LNCaP clone FGC (cell line): ENCODE measurements at regions not wholly inside any gene's neighbourhood (a gene's known extent, or its start where the extent isn't known, plus 50 kb on each side); places are given as distances from the start of the nearest gene placed in this dataset.

Experiments
- DNase-seq: peaks from one replicate; pipeline ENCODE4 v3.0.0-alpha.2; 2011; ENCODE audit warnings: low read depth
- H3K4me3 ChIP-seq: 2 replicates; pipeline ENCODE4 v1.5.1; 2011; ENCODE audit warnings: mild to moderate bottlenecking, low read depth, low read length, control low read depth
- TF ChIP-seq, protein P1 (sequence below): IDR thresholded peaks from 2 replicates; pipeline ENCODE4 v1.5.1; 2012; ENCODE audit warnings: mild to moderate bottlenecking; ENCODE audit not compliant: control insufficient read depth, insufficient read depth; ENCODE audit errors: extremely low read depth

DNA sequence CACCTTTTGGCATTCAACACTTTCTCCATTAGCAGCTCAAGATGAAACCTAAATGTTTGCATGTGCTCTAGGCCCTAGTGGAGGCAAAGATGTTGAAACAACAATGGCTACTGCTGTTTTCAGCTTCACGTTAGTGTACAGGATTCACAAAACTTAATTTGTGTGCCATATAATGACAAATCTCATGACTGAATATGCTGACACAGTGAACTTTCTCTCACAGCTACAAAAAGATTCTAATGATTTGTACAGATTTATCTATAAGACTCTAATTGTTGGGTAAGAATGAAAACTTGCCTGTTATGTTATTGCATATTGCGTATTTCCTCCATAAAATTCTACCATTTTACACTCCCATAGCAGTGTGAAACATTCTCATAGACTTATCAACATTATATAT is 97.5 kb downstream of the CETN3 start:
- TF ChIP-seq, protein P1, sequence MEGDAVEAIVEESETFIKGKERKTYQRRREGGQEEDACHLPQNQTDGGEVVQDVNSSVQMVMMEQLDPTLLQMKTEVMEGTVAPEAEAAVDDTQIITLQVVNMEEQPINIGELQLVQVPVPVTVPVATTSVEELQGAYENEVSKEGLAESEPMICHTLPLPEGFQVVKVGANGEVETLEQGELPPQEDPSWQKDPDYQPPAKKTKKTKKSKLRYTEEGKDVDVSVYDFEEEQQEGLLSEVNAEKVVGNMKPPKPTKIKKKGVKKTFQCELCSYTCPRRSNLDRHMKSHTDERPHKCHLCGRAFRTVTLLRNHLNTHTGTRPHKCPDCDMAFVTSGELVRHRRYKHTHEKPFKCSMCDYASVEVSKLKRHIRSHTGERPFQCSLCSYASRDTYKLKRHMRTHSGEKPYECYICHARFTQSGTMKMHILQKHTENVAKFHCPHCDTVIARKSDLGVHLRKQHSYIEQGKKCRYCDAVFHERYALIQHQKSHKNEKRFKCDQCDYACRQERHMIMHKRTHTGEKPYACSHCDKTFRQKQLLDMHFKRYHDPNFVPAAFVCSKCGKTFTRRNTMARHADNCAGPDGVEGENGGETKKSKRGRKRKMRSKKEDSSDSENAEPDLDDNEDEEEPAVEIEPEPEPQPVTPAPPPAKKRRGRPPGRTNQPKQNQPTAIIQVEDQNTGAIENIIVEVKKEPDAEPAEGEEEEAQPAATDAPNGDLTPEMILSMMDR = no peak
- DNase-seq = no peak
- H3K4me3 ChIP-seq = no peak overlapping the region

DNA sequence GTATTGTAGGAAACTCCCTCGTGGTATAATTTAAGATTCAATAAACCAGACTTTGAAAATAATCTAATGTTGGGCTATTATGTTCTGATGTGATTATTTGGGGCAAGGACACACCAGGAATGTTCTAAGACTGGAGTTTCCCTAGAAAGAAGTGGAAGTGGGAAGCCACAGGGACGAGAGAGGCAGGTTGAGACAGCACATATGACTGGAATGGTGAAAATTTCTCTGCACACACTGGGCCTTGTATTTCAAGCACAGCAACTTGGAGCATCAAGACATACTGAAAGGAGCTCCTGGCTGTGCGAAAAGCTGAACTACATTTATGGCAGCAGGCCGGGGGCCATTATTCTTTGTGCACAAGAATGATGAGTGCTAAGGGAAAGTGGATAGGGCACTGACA is 98.2 kb downstream of the CETN3 start:
- no peak overlapping the region for H3K4me3 ChIP-seq
- no peak for DNase-seq
- TF ChIP-seq, protein P1 = no peak

DNA sequence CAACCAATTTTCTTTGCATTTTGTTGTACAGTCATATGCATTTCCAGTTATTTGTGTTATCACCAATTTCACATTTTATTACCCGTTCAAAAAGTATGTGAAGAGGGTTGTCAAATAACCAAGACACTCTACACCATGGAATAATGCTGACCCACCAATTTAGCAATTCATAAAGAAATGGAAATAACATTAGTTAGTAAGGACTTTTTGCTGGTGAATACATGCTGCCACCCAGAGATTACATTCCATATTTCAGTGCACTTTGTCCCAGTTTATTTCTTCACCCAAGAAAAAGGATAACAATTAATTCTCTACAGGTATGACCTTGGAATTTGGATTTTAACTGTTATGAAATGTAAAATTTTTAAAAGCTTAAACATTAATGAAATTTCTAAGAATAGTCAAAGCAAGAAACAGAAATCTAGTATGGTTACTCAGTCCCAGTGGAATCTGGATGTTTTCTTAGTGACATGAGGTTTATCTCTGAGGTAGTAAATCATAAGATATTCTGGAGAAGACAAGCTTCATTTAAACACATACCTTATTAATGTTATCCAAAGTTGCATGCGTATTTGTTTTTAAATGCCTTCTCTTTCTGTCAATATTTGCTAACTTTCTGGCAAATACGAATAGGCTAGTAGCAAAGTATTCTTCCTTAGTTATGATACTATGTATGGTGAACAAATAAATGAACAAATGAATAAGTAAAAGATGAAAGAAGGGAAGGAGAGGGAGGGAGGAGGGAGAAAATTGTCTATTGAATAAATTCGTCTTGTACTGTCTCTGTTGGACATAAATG is 100.6 kb downstream of the CETN3 start:
- DNase-seq = peak; percentile 66
- TF ChIP-seq, protein P1 = 0 out of 2 replicates have a peak, but pooled peaks have one; percentile 21
- no peak overlapping the region for H3K4me3 ChIP-seq

DNA sequence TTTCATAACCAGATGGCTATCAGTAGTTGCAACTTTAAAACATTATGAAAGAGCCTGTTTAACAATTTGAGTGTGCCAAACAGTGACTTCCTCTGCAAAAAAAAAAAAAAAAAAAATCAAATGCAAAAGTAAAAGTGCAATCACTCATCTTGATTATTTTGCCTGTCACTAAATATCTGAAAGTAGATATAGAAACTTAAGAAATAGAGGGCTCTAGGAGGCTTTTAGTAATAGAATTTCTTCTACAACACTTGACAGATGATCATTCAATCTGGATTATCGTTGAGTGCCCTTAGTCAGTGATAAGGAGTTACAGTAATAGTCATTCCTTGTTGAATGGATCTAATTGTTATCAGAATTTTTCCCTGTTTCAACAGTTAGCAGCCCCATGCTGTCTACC is 101.8 kb downstream of the CETN3 start:
- H3K4me3 ChIP-seq = no peak overlapping the region
- TF ChIP-seq, protein P1 = no peak
- DNase-seq = no peak

DNA sequence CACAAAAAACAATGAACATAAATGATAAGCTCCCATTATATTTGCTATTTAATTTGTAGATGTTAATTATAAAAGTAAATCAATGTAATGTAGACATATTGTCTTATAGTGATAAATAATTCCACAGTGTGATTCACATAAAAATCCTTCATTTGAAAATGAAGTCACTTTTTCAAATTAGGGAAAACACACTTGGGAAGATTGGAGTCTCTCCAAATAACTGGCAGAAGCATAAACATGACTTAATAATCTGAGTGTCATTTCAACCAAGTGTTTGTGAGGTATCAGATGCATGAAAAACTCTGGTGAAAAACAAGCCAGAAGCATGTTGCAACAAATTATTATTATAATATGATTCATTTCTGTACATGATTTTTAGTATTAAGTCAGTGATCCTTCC is 102.2 kb downstream of the CETN3 start:
- no peak overlapping the region for H3K4me3 ChIP-seq
- TF ChIP-seq, protein P1 = no peak
- DNase-seq = no peak

DNA sequence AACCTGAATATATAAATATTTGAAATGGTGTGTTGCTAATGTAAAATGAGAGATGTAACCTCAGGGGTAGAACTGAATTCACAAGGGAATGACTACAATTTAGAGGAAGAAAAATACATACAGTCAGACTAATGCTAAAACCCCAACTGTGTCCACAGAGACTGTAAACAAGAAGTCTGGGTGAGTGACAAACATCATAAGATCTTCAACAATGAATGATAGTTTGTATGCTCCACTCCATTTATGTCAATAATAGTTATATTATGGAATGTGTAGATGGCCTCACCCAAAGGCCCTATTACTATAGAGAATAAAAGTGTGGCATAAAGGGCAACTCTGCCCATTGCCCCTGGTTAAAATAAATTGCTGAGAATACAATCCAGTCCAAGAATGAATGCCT is 102.9 kb downstream of the CETN3 start:
- no peak for DNase-seq
- TF ChIP-seq, protein P1 = no peak

More for the DNA sequence above, 102.9 kb downstream of the CETN3 start:
- H3K4me3 ChIP-seq = no peak overlapping the region
